Mesothelial cell of epicardium (in vitro differentiated cells): ENCODE measurements at regions not wholly inside any gene's neighbourhood (a gene's known extent, or its start where the extent isn't known, plus 50 kb on each side); places are given as distances from the start of the nearest gene placed in this dataset.
"Not testable (repeated sequence)": the region's sequence is repeated elsewhere in the genome, so short reads cannot be mapped to it uniquely, and the experiment has no call there.

Source experiments
- DNase-seq, 2 experiments: peaks; one replicate each; pipeline ENCODE4 v3.0.0; 2021; ENCODE audit warnings: low spot score in 2 of 2; ENCODE audit not compliant: unreplicated experiment in 2 of 2
- H3K27ac Mint-ChIP-seq: 2 replicates; pipeline ENCODE4 v1.8.0; 2021; ENCODE audit warnings: mixed read lengths
- H3K27me3 Mint-ChIP-seq: 2 replicates; pipeline ENCODE4 v1.8.0; 2021; ENCODE audit warnings: low read depth, mixed read lengths
- H3K36me3 Mint-ChIP-seq: 2 replicates; pipeline ENCODE4 v1.8.0; 2021; ENCODE audit warnings: mixed read lengths
- H3K4me1 Mint-ChIP-seq: 2 replicates; pipeline ENCODE4 v1.8.0; 2021; ENCODE audit warnings: mixed read lengths
- H3K4me3 Mint-ChIP-seq: 2 replicates; pipeline ENCODE4 v1.8.0; 2021; ENCODE audit warnings: mild to moderate bottlenecking, moderate library complexity, mixed read lengths
- H3K9me3 Mint-ChIP-seq: 2 replicates; pipeline ENCODE4 v1.8.0; 2021; ENCODE audit warnings: mixed read lengths
- CTCF ChIP-seq: fragments of 200-600 bp; sonication (generic); IDR thresholded peaks from one replicate; pipeline ENCODE4 v1.5.0; 2021; ENCODE audit warnings: antibody characterized with exemption; ENCODE audit not compliant: unreplicated experiment

GRCh38 chr14:80047761-80048160 is 163.5 kb downstream of the DIO2 start:
- TF ChIP-seq CTCF, result no peak
- DNase-seq, result no peak

GRCh38 chr14:80037349-80037748 is 174.0 kb downstream of the DIO2 start:
- TF ChIP-seq CTCF, result no peak
- no peak for DNase-seq
- no peaks in the 10 kb centered on the region for H3K36me3 Mint-ChIP-seq
- H3K9me3 Mint-ChIP-seq, result peaks cover 24% of the 10 kb centered on the region
- H3K27ac Mint-ChIP-seq, result no peak overlapping the region
- no peak overlapping the region for H3K4me3 Mint-ChIP-seq
- H3K4me1 Mint-ChIP-seq, result no peaks in the 10 kb centered on the region
- H3K27me3 Mint-ChIP-seq, result peaks cover 15% of the 10 kb centered on the region

More at GRCh38 chr14:80047761-80048160, 163.5 kb downstream of the DIO2 start:
- Mint-ChIP-seq H3K36me3 (no peaks in the 10 kb centered on the region), H3K4me3 (no peak overlapping the region), H3K4me1 (no peaks in the 10 kb centered on the region), H3K27ac (no peak overlapping the region), H3K27me3 (no peaks in the 10 kb centered on the region), H3K9me3 (peaks cover 19% of the 10 kb centered on the region)

GRCh38 chr14:80024417-80024816 is 186.9 kb downstream of the DIO2 start:
- Mint-ChIP-seq H3K9me3 (peaks cover 18% of the 10 kb centered on the region), H3K4me3 (no peak overlapping the region), H3K36me3 (no peaks in the 10 kb centered on the region), H3K4me1 (no peaks in the 10 kb centered on the region), H3K27me3 (peaks cover 17% of the 10 kb centered on the region), H3K27ac (no peak overlapping the region)
- no peak for DNase-seq
- no peak for TF ChIP-seq CTCF

GRCh38 chr14:80018476-80018875 is 192.8 kb downstream of the DIO2 start:
- H3K9me3 Mint-ChIP-seq, DNase-seq, H3K36me3 Mint-ChIP-seq, H3K4me3 Mint-ChIP-seq, H3K27ac Mint-ChIP-seq, H3K4me1 Mint-ChIP-seq: not testable (repeated sequence)
- H3K27me3 Mint-ChIP-seq, result peaks cover 15% of the 10 kb centered on the region

GRCh38 chr14:80017795-80018194 is 193.5 kb downstream of the DIO2 start:
- Mint-ChIP-seq H3K4me1 (no peaks in the 10 kb centered on the region), H3K36me3 (no peaks in the 10 kb centered on the region), H3K4me3 (no peak overlapping the region), H3K9me3 (peaks cover 9% of the 10 kb centered on the region), H3K27ac (no peak overlapping the region), H3K27me3 (peaks cover 10% of the 10 kb centered on the region)
- TF ChIP-seq CTCF, result no peak
- no peak for DNase-seq

- H3K4me1 Mint-ChIP-seq, DNase-seq, H3K36me3 Mint-ChIP-seq, H3K27ac Mint-ChIP-seq, H3K9me3 Mint-ChIP-seq, H3K4me3 Mint-ChIP-seq: not testable (repeated sequence)
- peaks cover 13% of the 10 kb centered on the region for H3K27me3 Mint-ChIP-seq
Measured at GRCh38 chr14:80010245-80010644, 201.1 kb downstream of the DIO2 start.

GRCh38 chr14:80005561-80005960 is 205.7 kb downstream of the DIO2 start:
- Mint-ChIP-seq H3K4me3 (no peak overlapping the region), H3K27ac (no peak overlapping the region), H3K4me1 (no peaks in the 10 kb centered on the region), H3K36me3 (no peaks in the 10 kb centered on the region), H3K27me3 (peaks cover 23% of the 10 kb centered on the region), H3K9me3 (no peaks in the 10 kb centered on the region)
- TF ChIP-seq CTCF, result no peak
- DNase-seq, result no peak
